Liver (tissue), 8 donors: ENCODE measurements at regions not wholly inside any gene's neighbourhood (a gene's known extent, or its start where the extent isn't known, plus 50 kb on each side); places are given as distances from the start of the nearest gene placed in this dataset.

Experiments
- DNase-seq: peaks from one replicate; pipeline ENCODE4 v3.0.0-alpha.2; 2017; ENCODE audit warnings: low spot score
- H3K27ac ChIP-seq, 2 donors: one replicate each; pipeline ENCODE4 v1.7.0; 2013; ENCODE audit warnings: inconsistent platforms in 2 of 2, low read length in 2 of 2, control low read depth in 1 of 2, low read depth in 1 of 2, mild to moderate bottlenecking in 1 of 2
- H3K27me3 ChIP-seq, 4 donors: one replicate each; pipeline versions ENCODE4 v1.6.1 to v1.7.0; 2013; ENCODE audit warnings: low read length in 3 of 4, inconsistent platforms in 1 of 4, mild to moderate bottlenecking in 1 of 4, moderate library complexity in 1 of 4; ENCODE audit not compliant: control insufficient read depth in 4 of 4, insufficient read depth in 4 of 4
- H3K36me3 ChIP-seq, 4 donors: one replicate each; pipeline versions ENCODE4 v1.6.1 to v1.7.0; 2013; ENCODE audit warnings: low read length in 3 of 4, mild to moderate bottlenecking in 3 of 4, low read depth in 1 of 4, moderate library complexity in 1 of 4; ENCODE audit not compliant: control insufficient read depth in 4 of 4, insufficient read depth in 3 of 4
- H3K4me1 ChIP-seq, 4 donors: one replicate each; pipeline versions ENCODE4 v1.6.1 to v1.7.0; 2013; ENCODE audit warnings: low read length in 3 of 4, mild to moderate bottlenecking in 3 of 4, moderate library complexity in 1 of 4; ENCODE audit not compliant: control insufficient read depth in 4 of 4, insufficient read depth in 4 of 4
- H3K4me3 ChIP-seq, 3 donors: one replicate each; pipeline versions ENCODE4 v1.6.1 to v1.7.0; 2013; ENCODE audit warnings: low read length in 3 of 3, control low read depth in 1 of 3, low read depth in 1 of 3, mild to moderate bottlenecking in 1 of 3
- H3K9ac ChIP-seq, 2 donors: one replicate each; pipeline ENCODE4 v1.7.0; 2013; ENCODE audit warnings: low read length in 2 of 2, mild to moderate bottlenecking in 2 of 2, moderate library complexity in 2 of 2, control low read depth in 1 of 2, low read depth in 1 of 2
- H3K9me3 ChIP-seq, 4 donors: one replicate each; pipeline versions ENCODE4 v1.6.1 to v1.7.0; 2013; ENCODE audit warnings: low read length in 3 of 4; ENCODE audit not compliant: control insufficient read depth in 4 of 4
- EGR1 ChIP-seq, 2 donors: IDR thresholded peaks; 2 replicates each; pipeline ENCODE4 v1.6.1; 2016 to 2018; ENCODE audit warnings: antibody characterized with exemption in 2 of 2, low read depth in 2 of 2
- FOXA1 ChIP-seq: IDR thresholded peaks from 2 replicates; pipeline ENCODE4 v1.6.1; 2016; ENCODE audit warnings: antibody characterized with exemption
- FOXA2 ChIP-seq: IDR thresholded peaks from 2 replicates; pipeline ENCODE4 v1.6.1; 2016; ENCODE audit warnings: antibody characterized with exemption
- GABPA ChIP-seq, 2 donors: IDR thresholded peaks in 1 of 2; conservative IDR thresholded peaks in 1 of 2; 2 replicates each; pipeline ENCODE4 v1.6.1; 2016; ENCODE audit warnings: antibody characterized with exemption in 2 of 2, mild to moderate bottlenecking in 1 of 2, moderate library complexity in 1 of 2
- HNF4A ChIP-seq, 2 donors: conservative IDR thresholded peaks; 2 replicates each; pipeline ENCODE4 v1.6.1; 2016; ENCODE audit warnings: antibody characterized with exemption in 2 of 2, mild to moderate bottlenecking in 2 of 2
- HNF4G ChIP-seq: IDR thresholded peaks from 2 replicates; pipeline ENCODE4 v1.6.1; 2016; ENCODE audit warnings: antibody characterized with exemption
- JUND ChIP-seq, 2 donors: IDR thresholded peaks; 2 replicates each; pipeline ENCODE4 v1.6.1; 2016; ENCODE audit warnings: antibody characterized with exemption in 2 of 2
- NR2F2 ChIP-seq: IDR thresholded peaks from 2 replicates; pipeline ENCODE4 v1.6.1; 2016; ENCODE audit warnings: antibody characterized with exemption
- RAD21 ChIP-seq, 2 donors: IDR thresholded peaks; 2 replicates each; pipeline ENCODE4 v1.6.1; 2016; ENCODE audit warnings: antibody characterized with exemption in 2 of 2, mild to moderate bottlenecking in 2 of 2
- RXRA ChIP-seq, 2 donors: IDR thresholded peaks; 2 replicates each; pipeline ENCODE4 v1.6.1; 2017 to 2018; ENCODE audit warnings: antibody characterized with exemption in 2 of 2, mild to moderate bottlenecking in 1 of 2
- SP1 ChIP-seq: IDR thresholded peaks from 2 replicates; pipeline ENCODE4 v1.6.1; 2018; ENCODE audit warnings: antibody characterized with exemption, mild to moderate bottlenecking
- TAF1 ChIP-seq: conservative IDR thresholded peaks from 2 replicates; pipeline ENCODE4 v1.6.1; 2016; ENCODE audit warnings: antibody characterized with exemption, mild to moderate bottlenecking
- YY1 ChIP-seq: IDR thresholded peaks from 2 replicates; pipeline ENCODE4 v1.6.1; 2016; ENCODE audit warnings: antibody characterized with exemption, mild to moderate bottlenecking
- WGBS: extraction: QIAGEN DNeasy Blood & Tissue Kit; methylation state at CpG from one replicate; pipeline ENCODE4 v1.1.7; 2013; 5-methylcytosine and 5-hydroxymethylcytosine counted together
- TF ChIP-seq, protein P1 (sequence below): IDR thresholded peaks from 2 replicates; pipeline ENCODE4 v1.6.1; 2016; ENCODE audit warnings: antibody characterized with exemption
- TF ChIP-seq, protein P2 (sequence below): IDR thresholded peaks from 2 replicates; pipeline ENCODE4 v1.6.1; 2016; ENCODE audit warnings: antibody characterized with exemption
- TF ChIP-seq, protein P3 (sequence below): fragments of 150-350 bp; IDR thresholded peaks from 2 replicates; pipeline ENCODE4 v1.5.1; 2017; ENCODE audit warnings: improper control_type of control experiment, low read depth, low read length; ENCODE audit not compliant: missing input control
- TF ChIP-seq, protein P4 (sequence below): IDR thresholded peaks from 2 replicates; pipeline ENCODE4 v1.6.1; 2016; ENCODE audit warnings: antibody characterized with exemption
- TF ChIP-seq, protein P5 (sequence below): IDR thresholded peaks from 2 replicates; pipeline ENCODE4 v1.6.1; 2016; ENCODE audit warnings: antibody characterized with exemption, mild to moderate bottlenecking
- donor health status: healthy.
- donor health status: healthy.
- donor health status: healthy.
- donor health status: healthy.
- donor health status: healthy.

DNA sequence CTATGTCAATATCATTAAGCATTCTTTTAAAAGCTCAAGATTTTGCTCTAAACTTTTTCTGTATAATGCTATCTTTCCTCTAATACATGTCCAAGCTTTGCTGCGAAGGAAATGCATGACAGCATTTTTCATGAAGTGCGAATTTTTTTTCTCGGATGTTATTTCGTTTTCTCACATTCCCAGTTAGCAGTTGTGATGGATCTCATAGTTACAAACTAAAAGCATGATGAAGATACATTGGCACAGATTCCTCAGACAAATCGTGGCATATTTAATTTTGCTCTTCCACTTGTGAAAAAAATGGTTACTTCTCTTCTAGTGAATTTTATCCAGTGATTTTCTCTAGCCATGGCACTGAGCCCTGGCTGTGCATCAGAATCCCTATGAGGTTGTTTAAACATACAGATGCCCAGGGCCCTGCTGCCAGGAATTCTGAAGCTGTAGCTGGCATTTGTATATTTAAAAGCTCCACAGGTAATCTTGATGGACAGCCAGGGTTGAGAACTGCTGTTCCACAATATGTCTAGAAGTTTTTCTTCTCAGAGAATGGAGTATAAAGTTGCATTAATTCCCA is 299.8 kb upstream of the NEBL start:
- 85% methylated on average over 5 of the region's 5 CpGs for WGBS
- peaks cover 9 to 16% (median 12%) of the 10 kb centered on the region in 4 donors for H3K9me3 ChIP-seq
- H3K27me3 ChIP-seq, result no peaks in the 10 kb centered on the region
- H3K27ac ChIP-seq, result no peak overlapping the region
- no peak overlapping the region for H3K9ac ChIP-seq
- peaks cover 0 to 2% (median 0%) of the 10 kb centered on the region in 4 donors for H3K4me1 ChIP-seq
- no peaks in the 10 kb centered on the region for H3K36me3 ChIP-seq
- DNase-seq, result no peak
- TF ChIP-seq RAD21 (IDR thresholded peaks at IDR 0.05), result no peak
- TF ChIP-seq, protein P1, sequence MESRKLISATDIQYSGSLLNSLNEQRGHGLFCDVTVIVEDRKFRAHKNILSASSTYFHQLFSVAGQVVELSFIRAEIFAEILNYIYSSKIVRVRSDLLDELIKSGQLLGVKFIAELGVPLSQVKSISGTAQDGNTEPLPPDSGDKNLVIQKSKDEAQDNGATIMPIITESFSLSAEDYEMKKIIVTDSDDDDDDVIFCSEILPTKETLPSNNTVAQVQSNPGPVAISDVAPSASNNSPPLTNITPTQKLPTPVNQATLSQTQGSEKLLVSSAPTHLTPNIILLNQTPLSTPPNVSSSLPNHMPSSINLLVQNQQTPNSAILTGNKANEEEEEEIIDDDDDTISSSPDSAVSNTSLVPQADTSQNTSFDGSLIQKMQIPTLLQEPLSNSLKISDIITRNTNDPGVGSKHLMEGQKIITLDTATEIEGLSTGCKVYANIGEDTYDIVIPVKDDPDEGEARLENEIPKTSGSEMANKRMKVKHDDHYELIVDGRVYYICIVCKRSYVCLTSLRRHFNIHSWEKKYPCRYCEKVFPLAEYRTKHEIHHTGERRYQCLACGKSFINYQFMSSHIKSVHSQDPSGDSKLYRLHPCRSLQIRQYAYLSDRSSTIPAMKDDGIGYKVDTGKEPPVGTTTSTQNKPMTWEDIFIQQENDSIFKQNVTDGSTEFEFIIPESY, result no peak
- TF ChIP-seq FOXA1, result no peak
- TF ChIP-seq, protein P2, sequence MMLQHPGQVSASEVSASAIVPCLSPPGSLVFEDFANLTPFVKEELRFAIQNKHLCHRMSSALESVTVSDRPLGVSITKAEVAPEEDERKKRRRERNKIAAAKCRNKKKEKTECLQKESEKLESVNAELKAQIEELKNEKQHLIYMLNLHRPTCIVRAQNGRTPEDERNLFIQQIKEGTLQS, result no peak
- TF ChIP-seq, protein P3, sequence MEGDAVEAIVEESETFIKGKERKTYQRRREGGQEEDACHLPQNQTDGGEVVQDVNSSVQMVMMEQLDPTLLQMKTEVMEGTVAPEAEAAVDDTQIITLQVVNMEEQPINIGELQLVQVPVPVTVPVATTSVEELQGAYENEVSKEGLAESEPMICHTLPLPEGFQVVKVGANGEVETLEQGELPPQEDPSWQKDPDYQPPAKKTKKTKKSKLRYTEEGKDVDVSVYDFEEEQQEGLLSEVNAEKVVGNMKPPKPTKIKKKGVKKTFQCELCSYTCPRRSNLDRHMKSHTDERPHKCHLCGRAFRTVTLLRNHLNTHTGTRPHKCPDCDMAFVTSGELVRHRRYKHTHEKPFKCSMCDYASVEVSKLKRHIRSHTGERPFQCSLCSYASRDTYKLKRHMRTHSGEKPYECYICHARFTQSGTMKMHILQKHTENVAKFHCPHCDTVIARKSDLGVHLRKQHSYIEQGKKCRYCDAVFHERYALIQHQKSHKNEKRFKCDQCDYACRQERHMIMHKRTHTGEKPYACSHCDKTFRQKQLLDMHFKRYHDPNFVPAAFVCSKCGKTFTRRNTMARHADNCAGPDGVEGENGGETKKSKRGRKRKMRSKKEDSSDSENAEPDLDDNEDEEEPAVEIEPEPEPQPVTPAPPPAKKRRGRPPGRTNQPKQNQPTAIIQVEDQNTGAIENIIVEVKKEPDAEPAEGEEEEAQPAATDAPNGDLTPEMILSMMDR, result no peak
- no peak for TF ChIP-seq EGR1 (IDR thresholded peaks at IDR 0.05; ENCODE audit: low read depth in 2 of 2)
- TF ChIP-seq TAF1, result no peak
- no peak for TF ChIP-seq HNF4A (conservative IDR thresholded peaks at IDR 0.05)
- no peak for TF ChIP-seq NR2F2
- no peak for TF ChIP-seq YY1
- TF ChIP-seq SP1, result no peak
- TF ChIP-seq, protein P4, sequence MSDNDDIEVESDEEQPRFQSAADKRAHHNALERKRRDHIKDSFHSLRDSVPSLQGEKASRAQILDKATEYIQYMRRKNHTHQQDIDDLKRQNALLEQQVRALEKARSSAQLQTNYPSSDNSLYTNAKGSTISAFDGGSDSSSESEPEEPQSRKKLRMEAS, result no peak
- no peak for TF ChIP-seq HNF4G
- no peak for TF ChIP-seq RXRA (IDR thresholded peaks at IDR 0.05)
- no peak for TF ChIP-seq FOXA2
- TF ChIP-seq JUND (IDR thresholded peaks at IDR 0.05), result no peak
- TF ChIP-seq, protein P5, sequence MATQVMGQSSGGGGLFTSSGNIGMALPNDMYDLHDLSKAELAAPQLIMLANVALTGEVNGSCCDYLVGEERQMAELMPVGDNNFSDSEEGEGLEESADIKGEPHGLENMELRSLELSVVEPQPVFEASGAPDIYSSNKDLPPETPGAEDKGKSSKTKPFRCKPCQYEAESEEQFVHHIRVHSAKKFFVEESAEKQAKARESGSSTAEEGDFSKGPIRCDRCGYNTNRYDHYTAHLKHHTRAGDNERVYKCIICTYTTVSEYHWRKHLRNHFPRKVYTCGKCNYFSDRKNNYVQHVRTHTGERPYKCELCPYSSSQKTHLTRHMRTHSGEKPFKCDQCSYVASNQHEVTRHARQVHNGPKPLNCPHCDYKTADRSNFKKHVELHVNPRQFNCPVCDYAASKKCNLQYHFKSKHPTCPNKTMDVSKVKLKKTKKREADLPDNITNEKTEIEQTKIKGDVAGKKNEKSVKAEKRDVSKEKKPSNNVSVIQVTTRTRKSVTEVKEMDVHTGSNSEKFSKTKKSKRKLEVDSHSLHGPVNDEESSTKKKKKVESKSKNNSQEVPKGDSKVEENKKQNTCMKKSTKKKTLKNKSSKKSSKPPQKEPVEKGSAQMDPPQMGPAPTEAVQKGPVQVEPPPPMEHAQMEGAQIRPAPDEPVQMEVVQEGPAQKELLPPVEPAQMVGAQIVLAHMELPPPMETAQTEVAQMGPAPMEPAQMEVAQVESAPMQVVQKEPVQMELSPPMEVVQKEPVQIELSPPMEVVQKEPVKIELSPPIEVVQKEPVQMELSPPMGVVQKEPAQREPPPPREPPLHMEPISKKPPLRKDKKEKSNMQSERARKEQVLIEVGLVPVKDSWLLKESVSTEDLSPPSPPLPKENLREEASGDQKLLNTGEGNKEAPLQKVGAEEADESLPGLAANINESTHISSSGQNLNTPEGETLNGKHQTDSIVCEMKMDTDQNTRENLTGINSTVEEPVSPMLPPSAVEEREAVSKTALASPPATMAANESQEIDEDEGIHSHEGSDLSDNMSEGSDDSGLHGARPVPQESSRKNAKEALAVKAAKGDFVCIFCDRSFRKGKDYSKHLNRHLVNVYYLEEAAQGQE, result no peak
- TF ChIP-seq GABPA (IDR thresholded peaks at IDR 0.05 in 1 of 2, conservative IDR thresholded peaks at IDR 0.05 in 1 of 2), result no peak
- H3K4me3 ChIP-seq, result no peak overlapping the region
